Caco-2 (cell line): ENCODE measurements at regions not wholly inside any gene's neighbourhood (a gene's known extent, or its start where the extent isn't known, plus 50 kb on each side); places are given as distances from the start of the nearest gene placed in this dataset.

Experiments used
- BruUV-seq: library from RNA; stranded (reverse); fragments of 400-500 nt; replicated peaks from 2 replicates; lab custom pipeline; 2021; lab: Mats Ljungman, UMichigan
- CTCF ChIA-PET: fragments of 300-600 bp; sonication (Branson Sonifier 250); formaldehyde crosslinking; loops from one replicate; lab custom pipeline; 2022; ENCODE audit warnings: antibody characterized with exemption; lab: Charles Lee
- POLR2A ChIA-PET: fragments of 300-600 bp; sonication (Branson Sonifier 250); formaldehyde crosslinking; loops from one replicate; lab custom pipeline; 2022; ENCODE audit warnings: antibody characterized with exemption; lab: Charles Lee
- DNase-seq, 2 experiments: peaks; one replicate each; pipeline versions ENCODE4 v3.0.0 to v3.0.0-alpha.2; 2020 to 2022
- H3K27me3 ChIP-seq: replicated peaks from 2 replicates; pipeline ENCODE4 v1.6.0; 2011; ENCODE audit warnings: low read length; ENCODE audit not compliant: control insufficient read depth, insufficient read depth
- H3K36me3 ChIP-seq: 2 replicates; pipeline ENCODE4 v1.5.1; 2011; ENCODE audit warnings: low read length; ENCODE audit not compliant: control insufficient read depth, insufficient read depth
- H3K4me1 ChIP-seq: fragments of 250-450 bp; sonication (Bioruptor Pico); 2 replicates; pipeline ENCODE4 v1.5.1; 2020; ENCODE audit warnings: mild to moderate bottlenecking
- H3K4me3 ChIP-seq: 2 replicates; pipeline ENCODE4 v1.5.1; 2011; ENCODE audit warnings: low read depth, mild to moderate bottlenecking, control low read depth, low read length
- H3K9me3 ChIP-seq: fragments of 250-450 bp; sonication (Bioruptor Pico); 2 replicates; pipeline ENCODE4 v1.5.1; 2020; ENCODE audit warnings: mild to moderate bottlenecking, moderate library complexity
- H3K27ac Mint-ChIP-seq: one replicate; pipeline ENCODE4 v1.8.0; 2022; ENCODE audit warnings: mixed read lengths; ENCODE audit not compliant: unreplicated experiment
- H3K27me3 Mint-ChIP-seq: one replicate; pipeline ENCODE4 v1.8.0; 2022; ENCODE audit warnings: mixed read lengths; ENCODE audit not compliant: insufficient read depth, unreplicated experiment
- H3K36me3 Mint-ChIP-seq: one replicate; pipeline ENCODE4 v1.8.0; 2022; ENCODE audit warnings: mild to moderate bottlenecking, mixed read lengths; ENCODE audit not compliant: insufficient read depth, unreplicated experiment
- H3K4me1 Mint-ChIP-seq: one replicate; pipeline ENCODE4 v1.8.0; 2022; ENCODE audit warnings: low read depth, mixed read lengths; ENCODE audit not compliant: unreplicated experiment
- H3K4me3 Mint-ChIP-seq: one replicate; pipeline ENCODE4 v1.8.0; 2022; ENCODE audit warnings: mild to moderate bottlenecking, moderate library complexity, mixed read lengths; ENCODE audit not compliant: unreplicated experiment
- H3K9me3 Mint-ChIP-seq: one replicate; pipeline ENCODE4 v1.8.0; 2022; ENCODE audit warnings: mixed read lengths; ENCODE audit not compliant: unreplicated experiment
- intact Hi-C: fragments of 100-400 bp; cut with micrococcal nuclease; formaldehyde crosslinking; loops from one replicate; pipeline ENCODE4 v1.10.0; 2022; ENCODE audit not compliant: unreplicated experiment
- TF ChIP-seq, protein P1 (sequence below), 2 experiments: fragments of 200-600 bp in 1 of 2; IDR thresholded peaks; 1 replicate in 1 of 2; 2 replicates in 1 of 2; pipeline versions ENCODE4 v1.5.1 to v1.8.0; 2011 to 2022; ENCODE audit warnings: antibody characterized with exemption in 1 of 2, control low read depth in 1 of 2, inconsistent platforms in 1 of 2, low read depth in 1 of 2, low read length in 1 of 2, mild to moderate bottlenecking in 1 of 2, moderate library complexity in 1 of 2; ENCODE audit not compliant: insufficient read depth in 1 of 2, severe bottlenecking in 1 of 2, unreplicated experiment in 1 of 2

DNA sequence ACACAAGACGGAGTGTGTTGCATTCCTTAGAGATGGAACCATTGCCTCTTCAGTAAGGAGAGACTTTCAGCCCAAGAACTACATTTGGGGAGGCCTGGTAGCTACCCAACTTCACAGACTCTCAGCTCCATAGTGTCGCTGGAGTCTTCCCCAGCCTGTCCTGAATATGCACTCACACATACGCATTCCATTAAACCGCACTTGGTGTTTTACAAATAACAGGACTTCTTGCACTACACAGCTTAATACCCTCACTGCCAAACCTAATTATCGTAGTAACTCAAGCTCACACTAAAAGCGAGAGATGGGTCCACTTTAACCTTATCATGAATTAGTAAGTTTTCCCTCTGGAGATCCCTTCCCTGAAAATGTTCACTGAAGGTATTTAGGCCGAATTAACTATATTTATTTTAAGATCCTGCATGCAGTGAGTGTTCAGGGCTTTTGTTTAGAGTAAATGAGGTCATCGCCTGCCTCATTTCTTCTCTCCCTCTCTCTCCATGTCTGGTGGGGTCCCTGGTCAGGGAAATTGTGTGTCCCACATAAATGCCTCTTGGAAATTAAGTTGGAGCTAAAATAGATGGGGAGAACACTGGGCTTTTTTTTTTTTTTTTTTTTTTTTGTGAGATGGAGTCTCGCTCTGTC, 171.9 kb downstream of the FAM43A start:
- TF ChIP-seq, protein P1, sequence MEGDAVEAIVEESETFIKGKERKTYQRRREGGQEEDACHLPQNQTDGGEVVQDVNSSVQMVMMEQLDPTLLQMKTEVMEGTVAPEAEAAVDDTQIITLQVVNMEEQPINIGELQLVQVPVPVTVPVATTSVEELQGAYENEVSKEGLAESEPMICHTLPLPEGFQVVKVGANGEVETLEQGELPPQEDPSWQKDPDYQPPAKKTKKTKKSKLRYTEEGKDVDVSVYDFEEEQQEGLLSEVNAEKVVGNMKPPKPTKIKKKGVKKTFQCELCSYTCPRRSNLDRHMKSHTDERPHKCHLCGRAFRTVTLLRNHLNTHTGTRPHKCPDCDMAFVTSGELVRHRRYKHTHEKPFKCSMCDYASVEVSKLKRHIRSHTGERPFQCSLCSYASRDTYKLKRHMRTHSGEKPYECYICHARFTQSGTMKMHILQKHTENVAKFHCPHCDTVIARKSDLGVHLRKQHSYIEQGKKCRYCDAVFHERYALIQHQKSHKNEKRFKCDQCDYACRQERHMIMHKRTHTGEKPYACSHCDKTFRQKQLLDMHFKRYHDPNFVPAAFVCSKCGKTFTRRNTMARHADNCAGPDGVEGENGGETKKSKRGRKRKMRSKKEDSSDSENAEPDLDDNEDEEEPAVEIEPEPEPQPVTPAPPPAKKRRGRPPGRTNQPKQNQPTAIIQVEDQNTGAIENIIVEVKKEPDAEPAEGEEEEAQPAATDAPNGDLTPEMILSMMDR (IDR thresholded peaks at IDR 0.05; ENCODE audit: insufficient read depth in 1 of 2, low read depth in 1 of 2, low read length in 1 of 2, severe bottlenecking in 1 of 2, unreplicated experiment in 1 of 2) = no peak
- Mint-ChIP-seq H3K36me3 (no peaks in the 10 kb centered on the region), H3K27me3 (no peaks in the 10 kb centered on the region), H3K9me3 (no peaks in the 10 kb centered on the region), H3K27ac (no peak overlapping the region), H3K4me1 (peaks cover 14% of the 10 kb centered on the region), H3K4me3 (no peak overlapping the region)
- DNase-seq = no peak
- Histone ChIP-seq H3K9me3 (no peaks in the 10 kb centered on the region), H3K4me1 (peaks cover 11% of the 10 kb centered on the region), H3K27me3 (no peaks in the 10 kb centered on the region), H3K4me3 (no peak overlapping the region), H3K36me3 (no peaks in the 10 kb centered on the region)
- ChIA-PET CTCF (no interaction called here), POLR2A (no interaction called here)
- intact Hi-C loops = no loop called here
- BruUV-seq = no TSS peak

GRCh38 chr3:194858382-194858781, 172.7 kb downstream of the FAM43A start:
- BruUV-seq = no TSS peak
- ChIA-PET POLR2A (no interaction called here), CTCF (no interaction called here)
- Histone ChIP-seq H3K36me3 (no peaks in the 10 kb centered on the region), H3K9me3 (no peaks in the 10 kb centered on the region), H3K4me3 (no peak overlapping the region), H3K27me3 (no peaks in the 10 kb centered on the region), H3K4me1 (peaks cover 11% of the 10 kb centered on the region)
- Mint-ChIP-seq H3K27ac (no peak overlapping the region), H3K4me3 (no peak overlapping the region), H3K9me3 (no peaks in the 10 kb centered on the region), H3K36me3 (no peaks in the 10 kb centered on the region), H3K4me1 (peaks cover 14% of the 10 kb centered on the region), H3K27me3 (peaks cover 4% of the 10 kb centered on the region)
- TF ChIP-seq, protein P1 (IDR thresholded peaks at IDR 0.05; ENCODE audit: insufficient read depth in 1 of 2, low read depth in 1 of 2, low read length in 1 of 2, severe bottlenecking in 1 of 2, unreplicated experiment in 1 of 2) = no peak
- intact Hi-C loops = no loop called here
- no peak for DNase-seq

GRCh38 chr3:194860725-194861124, 175.0 kb downstream of the FAM43A start:
- intact Hi-C loops = no loop called here
- Mint-ChIP-seq H3K27ac (no peak overlapping the region), H3K36me3 (no peaks in the 10 kb centered on the region), H3K9me3 (no peaks in the 10 kb centered on the region), H3K4me3 (no peak overlapping the region), H3K27me3 (peaks cover 4% of the 10 kb centered on the region), H3K4me1 (no peaks in the 10 kb centered on the region)
- CTCF ChIA-PET = interaction anchor here (0.8 kb wide), 1 partner anchor 24 kb away, joined by 3 read pairs; no protein-coding TSS in a partner anchor
- BruUV-seq = no TSS peak
- H3K36me3 ChIP-seq = no peaks in the 10 kb centered on the region
- POLR2A ChIA-PET = no interaction called here
- no peaks in the 10 kb centered on the region for H3K9me3 ChIP-seq
- TF ChIP-seq, protein P1 (IDR thresholded peaks at IDR 0.05; ENCODE audit: insufficient read depth in 1 of 2, low read depth in 1 of 2, low read length in 1 of 2, severe bottlenecking in 1 of 2, unreplicated experiment in 1 of 2) = no peak
- H3K27me3 ChIP-seq = no peaks in the 10 kb centered on the region
- no peaks in the 10 kb centered on the region for H3K4me1 ChIP-seq
- DNase-seq = no peak
- no peak overlapping the region for H3K4me3 ChIP-seq
